Nephron progenitor cell (in vitro differentiated cells): ENCODE measurements at regions not wholly inside any gene's neighbourhood (a gene's known extent, or its start where the extent isn't known, plus 50 kb on each side); places are given as distances from the start of the nearest gene placed in this dataset.

Source experiments
- DNase-seq: peaks from one replicate; pipeline ENCODE4 v3.0.0; 2021
- H3K27ac Mint-ChIP-seq: 2 replicates; pipeline ENCODE4 v1.8.0; 2021; ENCODE audit warnings: mild to moderate bottlenecking, moderate library complexity, mixed read lengths
- H3K27me3 Mint-ChIP-seq: 2 replicates; pipeline ENCODE4 v1.8.0; 2021; ENCODE audit warnings: mild to moderate bottlenecking, low read depth, mixed read lengths; ENCODE audit not compliant: poor library complexity
- H3K36me3 Mint-ChIP-seq: 2 replicates; pipeline ENCODE4 v1.8.0; 2021; ENCODE audit warnings: low read depth, mixed read lengths
- H3K4me1 Mint-ChIP-seq: 2 replicates; pipeline ENCODE4 v1.8.0; 2021; ENCODE audit warnings: mixed read lengths
- H3K4me3 Mint-ChIP-seq: 2 replicates; pipeline ENCODE4 v1.8.0; 2021; ENCODE audit warnings: mild to moderate bottlenecking, moderate library complexity, mixed read lengths
- H3K9me3 Mint-ChIP-seq: 2 replicates; pipeline ENCODE4 v1.8.0; 2021; ENCODE audit warnings: mild to moderate bottlenecking, moderate library complexity, mixed read lengths
- TF ChIP-seq, protein P1 (sequence below): fragments of 200-600 bp; sonication (generic); IDR thresholded peaks from 2 replicates; pipeline ENCODE4 v1.5.0; 2021; ENCODE audit warnings: antibody characterized with exemption

DNA sequence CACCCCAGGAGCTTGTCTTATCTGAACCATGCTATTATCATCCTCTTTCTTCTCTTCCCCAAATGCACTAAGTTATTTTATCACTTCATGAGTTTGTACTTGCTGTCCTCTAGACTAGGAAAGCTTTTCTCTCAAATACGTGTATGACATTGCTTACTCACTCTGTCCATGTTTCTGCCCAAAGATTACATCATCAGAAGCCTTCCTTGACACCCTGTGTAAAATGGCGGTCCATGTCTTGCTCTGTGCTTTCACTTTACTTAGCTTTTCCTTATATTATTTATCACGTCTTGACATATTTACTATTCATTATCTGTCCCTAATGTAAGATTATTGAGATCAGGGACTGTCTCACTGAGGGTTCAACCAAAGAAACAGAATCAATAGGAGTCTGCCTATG, 196.1 kb upstream of the ZEB2 start:
- Mint-ChIP-seq H3K36me3 (peaks cover 22% of the 10 kb centered on the region), H3K4me3 (no peak overlapping the region), H3K4me1 (peaks cover 8% of the 10 kb centered on the region), H3K9me3 (peaks cover 24% of the 10 kb centered on the region), H3K27ac (no peak overlapping the region), H3K27me3 (peaks cover 2% of the 10 kb centered on the region)
- no peak for DNase-seq
- TF ChIP-seq, protein P1, sequence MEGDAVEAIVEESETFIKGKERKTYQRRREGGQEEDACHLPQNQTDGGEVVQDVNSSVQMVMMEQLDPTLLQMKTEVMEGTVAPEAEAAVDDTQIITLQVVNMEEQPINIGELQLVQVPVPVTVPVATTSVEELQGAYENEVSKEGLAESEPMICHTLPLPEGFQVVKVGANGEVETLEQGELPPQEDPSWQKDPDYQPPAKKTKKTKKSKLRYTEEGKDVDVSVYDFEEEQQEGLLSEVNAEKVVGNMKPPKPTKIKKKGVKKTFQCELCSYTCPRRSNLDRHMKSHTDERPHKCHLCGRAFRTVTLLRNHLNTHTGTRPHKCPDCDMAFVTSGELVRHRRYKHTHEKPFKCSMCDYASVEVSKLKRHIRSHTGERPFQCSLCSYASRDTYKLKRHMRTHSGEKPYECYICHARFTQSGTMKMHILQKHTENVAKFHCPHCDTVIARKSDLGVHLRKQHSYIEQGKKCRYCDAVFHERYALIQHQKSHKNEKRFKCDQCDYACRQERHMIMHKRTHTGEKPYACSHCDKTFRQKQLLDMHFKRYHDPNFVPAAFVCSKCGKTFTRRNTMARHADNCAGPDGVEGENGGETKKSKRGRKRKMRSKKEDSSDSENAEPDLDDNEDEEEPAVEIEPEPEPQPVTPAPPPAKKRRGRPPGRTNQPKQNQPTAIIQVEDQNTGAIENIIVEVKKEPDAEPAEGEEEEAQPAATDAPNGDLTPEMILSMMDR, result no peak

DNA sequence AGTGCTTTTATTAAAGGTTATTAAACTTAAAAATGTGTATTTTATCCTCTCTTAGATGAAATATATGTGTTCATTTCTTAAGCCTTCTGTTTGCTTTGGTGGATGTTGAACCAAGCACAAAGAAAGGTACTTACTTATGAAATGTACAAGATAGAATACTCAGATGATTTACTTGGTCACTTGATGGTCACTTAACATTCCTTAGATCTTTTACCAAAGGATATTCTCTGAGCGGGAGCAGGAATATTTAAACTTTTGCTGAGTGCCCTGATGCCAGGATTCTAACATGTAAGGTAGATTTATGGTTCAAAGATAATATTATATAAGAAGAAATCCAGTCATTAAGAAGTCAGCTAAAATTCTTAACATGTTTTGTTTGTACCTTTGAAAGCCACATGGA, 193.5 kb upstream of the ZEB2 start:
- TF ChIP-seq, protein P1, result no peak
- Mint-ChIP-seq H3K4me1 (peaks cover 8% of the 10 kb centered on the region), H3K27ac (no peak overlapping the region), H3K4me3 (no peak overlapping the region), H3K36me3 (peaks cover 17% of the 10 kb centered on the region), H3K27me3 (peaks cover 2% of the 10 kb centered on the region), H3K9me3 (peaks cover 19% of the 10 kb centered on the region)
- DNase-seq, result no peak

DNA sequence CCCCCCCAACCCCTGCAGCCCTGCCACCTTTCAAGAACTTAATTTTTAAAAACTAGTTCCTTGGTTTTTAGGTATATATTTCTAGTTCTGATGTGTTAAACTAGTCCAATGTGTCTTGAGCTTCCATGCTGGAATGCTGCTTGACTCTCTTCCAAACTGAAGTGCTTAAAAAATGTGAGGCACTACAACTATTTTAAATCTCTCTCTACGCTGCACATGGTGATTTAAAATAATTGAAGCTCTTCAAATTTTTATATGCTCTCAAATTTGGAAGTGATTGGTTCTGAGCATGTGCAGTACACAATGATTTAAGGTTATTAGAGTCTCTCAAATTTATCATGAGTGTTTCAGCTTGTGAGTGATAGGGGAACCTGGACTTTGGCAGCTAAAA, 192.6 kb upstream of the ZEB2 start:
- Mint-ChIP-seq H3K4me1 (peaks cover 8% of the 10 kb centered on the region), H3K27me3 (peaks cover 2% of the 10 kb centered on the region), H3K9me3 (peaks cover 10% of the 10 kb centered on the region), H3K4me3 (no peak overlapping the region), H3K36me3 (peaks cover 8% of the 10 kb centered on the region), H3K27ac (no peak overlapping the region)
- DNase-seq, result no peak
- TF ChIP-seq, protein P1, result no peak

DNA sequence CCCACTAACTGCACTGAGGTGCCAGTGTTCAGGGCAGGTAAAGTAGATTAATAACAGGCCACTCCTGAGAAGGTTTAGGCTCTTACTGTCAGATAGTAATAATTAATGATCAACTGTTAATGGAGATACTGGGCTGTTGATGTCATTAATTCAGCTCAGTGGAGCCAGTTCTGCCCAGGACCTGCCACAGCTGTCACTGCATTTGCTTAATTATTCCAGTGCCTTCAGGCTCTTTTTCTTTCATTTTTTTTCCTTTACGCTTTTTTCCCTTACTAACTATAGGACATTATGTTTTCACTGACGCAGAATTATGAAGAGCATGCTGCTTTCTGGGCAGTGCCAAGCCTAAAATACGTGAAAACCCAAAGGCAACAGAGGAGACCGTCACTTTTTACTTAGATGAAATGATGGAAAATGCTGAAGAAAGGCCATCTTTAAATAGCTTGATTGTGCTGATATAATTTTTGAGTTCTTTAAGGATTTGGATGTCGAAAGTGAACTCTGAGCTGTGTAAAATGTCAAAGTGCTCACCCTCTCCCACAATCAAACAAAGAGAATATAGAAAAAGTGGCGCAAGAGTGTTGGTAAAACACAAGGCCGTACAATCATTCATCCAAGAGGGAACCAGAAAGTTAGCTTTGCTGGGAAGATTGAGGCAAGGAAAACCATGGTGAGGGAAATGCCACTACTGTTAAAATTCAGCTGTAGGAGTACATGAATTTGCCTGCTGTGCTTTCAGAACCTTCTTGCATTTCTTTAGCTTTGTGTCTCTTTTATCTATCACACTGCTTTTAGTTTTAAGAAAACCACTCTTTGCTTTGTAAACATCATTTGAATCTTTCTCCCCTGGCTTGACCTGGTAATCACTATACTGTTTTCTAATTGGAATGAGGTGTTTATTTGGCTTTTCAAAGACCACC, 192.0 kb upstream of the ZEB2 start:
- no peak overlapping the region for H3K27ac Mint-ChIP-seq

DNA sequence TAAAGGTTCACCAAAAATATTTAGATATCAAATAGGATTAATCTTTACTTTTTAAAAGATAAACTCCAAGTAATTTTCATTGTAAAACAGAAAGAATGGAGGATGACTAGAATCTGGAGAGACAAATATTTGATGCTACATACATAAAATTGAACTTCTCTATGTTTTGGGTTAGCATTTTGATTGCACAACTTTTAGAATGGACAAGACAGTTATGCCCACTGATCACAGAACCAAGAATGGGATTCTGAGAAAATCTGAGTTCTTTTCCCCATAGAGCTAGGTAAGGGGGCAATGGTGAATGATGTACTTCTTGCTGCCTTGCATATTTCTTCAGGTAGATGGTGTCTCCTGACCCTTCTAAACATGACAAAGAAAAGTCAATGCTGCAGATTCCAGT, 191.2 kb upstream of the ZEB2 start:
- no peak for DNase-seq
- Mint-ChIP-seq H3K4me3 (no peak overlapping the region), H3K9me3 (no peaks in the 10 kb centered on the region), H3K4me1 (peaks cover 8% of the 10 kb centered on the region), H3K27me3 (no peaks in the 10 kb centered on the region), H3K27ac (no peak overlapping the region), H3K36me3 (no peaks in the 10 kb centered on the region)
- TF ChIP-seq, protein P1, result no peak

More for the DNA sequence above, 192.0 kb upstream of the ZEB2 start:
- Mint-ChIP-seq H3K4me1 (peaks cover 8% of the 10 kb centered on the region), H3K36me3 (peaks cover 4% of the 10 kb centered on the region), H3K4me3 (no peak overlapping the region), H3K9me3 (peaks cover 4% of the 10 kb centered on the region), H3K27me3 (peaks cover under 1% of the 10 kb centered on the region)
- TF ChIP-seq, protein P1, result no peak
- no peak for DNase-seq

DNA sequence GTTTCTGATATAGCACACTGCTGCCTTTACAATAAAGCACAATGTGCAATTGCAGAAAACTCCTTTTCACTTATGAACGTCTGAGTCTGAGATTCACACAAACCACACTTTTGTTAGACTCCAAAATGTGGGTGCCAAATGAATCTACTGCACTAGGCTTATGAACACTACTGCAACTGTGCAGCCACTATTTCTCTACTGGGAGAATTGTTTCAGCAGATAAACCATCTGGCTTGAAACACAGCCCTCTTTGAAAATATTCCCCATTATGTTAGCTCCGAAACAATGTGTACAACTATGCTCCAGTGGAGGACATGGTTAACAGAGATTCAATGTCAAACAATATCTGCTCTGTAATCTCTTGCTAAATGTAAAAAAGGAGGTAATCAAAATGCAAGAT, 188.7 kb upstream of the ZEB2 start:
- H3K4me1 Mint-ChIP-seq, result peaks cover 8% of the 10 kb centered on the region
- no peak overlapping the region for H3K27ac Mint-ChIP-seq
- H3K36me3 Mint-ChIP-seq, result no peaks in the 10 kb centered on the region
- H3K9me3 Mint-ChIP-seq, result no peaks in the 10 kb centered on the region
- no peak for DNase-seq
- TF ChIP-seq, protein P1, result no peak
- H3K27me3 Mint-ChIP-seq, result no peaks in the 10 kb centered on the region
- H3K4me3 Mint-ChIP-seq, result no peak overlapping the region
